C4-2B (cell line): ENCODE measurements at regions not wholly inside any gene's neighbourhood (a gene's known extent, or its start where the extent isn't known, plus 50 kb on each side); places are given as distances from the start of the nearest gene placed in this dataset.

Source experiments
- H3K27ac ChIP-seq: fragments of 450-650 bp; 2 replicates; pipeline ENCODE4 v1.5.1; 2017
- ZFX ChIP-seq: fragments of 450-650 bp; IDR thresholded peaks from 2 replicates; pipeline ENCODE4 v1.6.1; 2017
- TF ChIP-seq, protein P1 (sequence below): fragments of 450-650 bp; conservative IDR thresholded peaks from 2 replicates; pipeline ENCODE4 v1.5.1; 2017; ENCODE audit warnings: mild to moderate bottlenecking

DNA sequence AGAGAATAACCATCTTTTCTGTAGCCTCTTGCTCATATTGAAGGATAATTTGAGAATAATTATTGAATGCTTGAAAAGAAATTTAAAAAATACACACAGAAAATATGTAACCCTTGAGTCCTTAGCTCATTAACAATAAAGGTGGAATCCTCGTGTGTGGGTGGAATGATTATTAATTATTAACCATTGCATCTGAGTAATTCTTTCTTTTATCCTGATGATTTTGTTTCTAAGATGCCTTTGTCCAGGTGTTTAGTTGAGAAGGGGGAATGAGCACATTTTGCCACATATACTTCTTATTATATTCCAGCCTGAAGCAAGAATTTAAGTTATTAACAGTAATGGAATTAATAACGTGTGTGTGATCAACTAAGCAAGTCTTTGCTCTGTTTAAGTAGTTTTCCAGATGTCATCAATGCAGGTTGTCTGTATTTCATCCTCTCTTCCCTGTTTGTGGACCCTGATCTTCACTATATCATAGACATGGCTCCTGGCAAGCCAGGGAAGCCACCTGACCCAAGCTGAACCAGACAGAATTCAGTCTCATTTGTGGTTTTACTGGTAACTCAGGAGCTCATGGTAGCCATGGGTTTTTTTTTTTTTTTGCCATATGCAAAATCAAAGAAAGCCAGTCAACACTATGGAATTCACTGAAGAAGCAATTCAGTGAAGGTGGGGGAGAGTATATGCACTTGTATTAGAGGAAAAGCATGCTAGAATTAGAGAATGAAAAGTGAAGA lies 144.3 kb downstream of the KIF20B start:
- H3K27ac ChIP-seq = no peak overlapping the region
- TF ChIP-seq, protein P1, sequence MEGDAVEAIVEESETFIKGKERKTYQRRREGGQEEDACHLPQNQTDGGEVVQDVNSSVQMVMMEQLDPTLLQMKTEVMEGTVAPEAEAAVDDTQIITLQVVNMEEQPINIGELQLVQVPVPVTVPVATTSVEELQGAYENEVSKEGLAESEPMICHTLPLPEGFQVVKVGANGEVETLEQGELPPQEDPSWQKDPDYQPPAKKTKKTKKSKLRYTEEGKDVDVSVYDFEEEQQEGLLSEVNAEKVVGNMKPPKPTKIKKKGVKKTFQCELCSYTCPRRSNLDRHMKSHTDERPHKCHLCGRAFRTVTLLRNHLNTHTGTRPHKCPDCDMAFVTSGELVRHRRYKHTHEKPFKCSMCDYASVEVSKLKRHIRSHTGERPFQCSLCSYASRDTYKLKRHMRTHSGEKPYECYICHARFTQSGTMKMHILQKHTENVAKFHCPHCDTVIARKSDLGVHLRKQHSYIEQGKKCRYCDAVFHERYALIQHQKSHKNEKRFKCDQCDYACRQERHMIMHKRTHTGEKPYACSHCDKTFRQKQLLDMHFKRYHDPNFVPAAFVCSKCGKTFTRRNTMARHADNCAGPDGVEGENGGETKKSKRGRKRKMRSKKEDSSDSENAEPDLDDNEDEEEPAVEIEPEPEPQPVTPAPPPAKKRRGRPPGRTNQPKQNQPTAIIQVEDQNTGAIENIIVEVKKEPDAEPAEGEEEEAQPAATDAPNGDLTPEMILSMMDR = no peak
- TF ChIP-seq ZFX = no peak

DNA sequence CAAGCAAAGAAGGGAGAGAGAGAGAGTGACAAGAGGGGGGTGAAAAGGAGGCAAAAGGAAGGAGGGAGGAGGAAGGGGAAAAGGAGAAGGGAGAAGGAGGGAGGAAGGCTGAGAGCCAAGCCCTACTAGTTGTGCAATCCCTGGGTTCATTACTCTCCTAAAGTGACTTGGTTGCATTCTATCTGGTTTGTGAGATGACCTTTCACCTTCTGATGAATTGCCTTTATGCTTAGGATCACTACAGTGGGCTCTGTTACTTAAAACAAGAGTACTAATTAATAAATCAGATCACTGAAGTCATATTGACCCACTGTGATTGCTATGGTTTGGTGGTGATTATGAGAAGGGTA lies 144.9 kb downstream of the KIF20B start:
- H3K27ac ChIP-seq = no peak overlapping the region
- TF ChIP-seq, protein P1 = no peak
- TF ChIP-seq ZFX = no peak

DNA sequence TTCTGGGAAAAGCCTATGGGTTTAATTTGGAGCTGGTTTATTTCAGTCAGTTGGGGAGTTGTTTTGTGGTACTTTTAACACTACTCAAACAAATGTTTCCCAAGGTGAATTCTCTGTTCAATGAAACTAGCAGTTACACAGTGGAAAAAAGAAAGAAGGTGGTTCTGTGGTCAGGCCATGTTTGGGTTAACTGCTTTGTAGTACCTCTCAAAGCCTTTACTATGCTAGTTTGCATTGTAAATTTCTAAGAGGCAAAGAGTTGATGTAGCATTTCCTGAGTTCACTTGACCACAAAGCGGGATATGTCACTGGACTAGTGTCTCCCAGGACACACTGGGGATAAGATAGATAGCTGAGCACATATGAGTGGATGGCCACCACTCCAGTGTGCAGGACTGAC lies 145.4 kb downstream of the KIF20B start:
- no peak for TF ChIP-seq ZFX
- TF ChIP-seq, protein P1 = no peak
- H3K27ac ChIP-seq = no peak overlapping the region

DNA sequence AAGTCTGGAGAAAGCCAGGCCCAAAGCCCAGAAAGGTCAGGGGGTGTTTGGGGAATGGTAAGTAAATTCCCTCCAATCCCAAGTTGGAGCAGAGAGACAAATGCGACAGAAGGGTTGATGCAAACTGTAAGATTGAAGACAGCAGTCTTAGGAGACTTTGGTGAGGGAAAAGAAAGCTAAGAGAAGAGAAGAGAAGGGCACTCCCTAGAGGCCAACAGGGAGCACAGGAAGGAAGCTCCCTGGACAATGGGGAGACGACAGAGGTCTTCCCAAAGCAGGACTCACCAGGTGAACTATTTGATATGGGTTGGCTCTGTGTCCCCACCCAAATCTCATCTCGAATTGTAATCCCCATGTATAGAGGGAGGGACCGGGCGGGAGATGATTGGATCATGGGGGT lies 151.5 kb downstream of the KIF20B start:
- no peak for TF ChIP-seq ZFX
- TF ChIP-seq, protein P1 = no peak
- H3K27ac ChIP-seq = no peak overlapping the region

DNA sequence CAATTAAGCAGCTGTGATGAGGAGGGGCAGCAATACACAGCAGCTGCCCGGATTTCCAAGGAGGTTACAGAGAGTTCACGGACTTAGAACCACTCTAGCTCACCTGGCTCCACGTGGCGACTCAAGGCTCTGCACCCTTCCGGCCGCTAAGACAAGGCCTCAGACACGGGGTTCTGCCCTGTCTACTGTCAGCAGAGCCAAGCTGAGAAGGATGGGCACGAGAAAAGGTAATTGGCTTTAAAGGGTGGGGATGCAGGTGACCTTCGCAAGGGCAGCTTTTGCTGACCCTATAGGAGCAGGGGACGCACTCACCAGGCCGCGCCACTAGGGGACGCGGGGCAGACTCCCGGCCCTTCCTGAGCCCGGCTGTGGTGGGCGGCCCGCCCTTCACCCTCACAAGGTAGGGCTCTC lies 152.4 kb downstream of the KIF20B start:
- no peak for TF ChIP-seq ZFX
- TF ChIP-seq, protein P1 = 0 out of 2 replicates have a peak, but pooled peaks have one; percentile 13
- H3K27ac ChIP-seq = no peak overlapping the region

DNA sequence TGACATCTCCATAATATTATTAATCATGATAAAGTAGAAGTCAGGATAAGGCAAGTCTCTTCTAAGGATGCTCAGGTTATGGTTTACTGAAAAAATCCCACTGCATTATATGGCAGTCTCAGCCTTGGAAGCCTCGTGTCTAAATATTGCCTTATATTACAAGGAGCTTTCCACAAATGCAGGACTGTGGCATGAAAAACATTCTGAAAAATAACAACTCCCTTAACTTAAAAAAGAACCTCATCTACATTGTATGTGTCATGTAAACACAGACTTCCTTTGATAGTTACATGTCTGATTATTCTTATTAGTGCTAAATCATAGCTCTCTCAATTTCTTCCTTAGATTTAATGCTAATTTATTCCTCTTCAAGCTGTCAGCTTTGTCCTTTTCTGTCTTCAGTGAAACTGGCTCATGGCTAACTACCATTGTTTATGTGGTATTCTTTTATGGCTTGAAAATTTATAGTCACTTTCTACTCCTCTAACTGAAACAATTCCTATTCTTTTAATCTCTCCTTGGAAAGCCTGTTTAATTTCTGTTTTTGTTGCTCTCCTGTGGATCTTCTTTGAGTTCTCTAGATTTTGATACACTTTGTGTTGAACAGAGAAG lies 156.1 kb downstream of the KIF20B start:
- TF ChIP-seq, protein P1 = no peak
- TF ChIP-seq ZFX = no peak
- H3K27ac ChIP-seq = no peak overlapping the region

DNA sequence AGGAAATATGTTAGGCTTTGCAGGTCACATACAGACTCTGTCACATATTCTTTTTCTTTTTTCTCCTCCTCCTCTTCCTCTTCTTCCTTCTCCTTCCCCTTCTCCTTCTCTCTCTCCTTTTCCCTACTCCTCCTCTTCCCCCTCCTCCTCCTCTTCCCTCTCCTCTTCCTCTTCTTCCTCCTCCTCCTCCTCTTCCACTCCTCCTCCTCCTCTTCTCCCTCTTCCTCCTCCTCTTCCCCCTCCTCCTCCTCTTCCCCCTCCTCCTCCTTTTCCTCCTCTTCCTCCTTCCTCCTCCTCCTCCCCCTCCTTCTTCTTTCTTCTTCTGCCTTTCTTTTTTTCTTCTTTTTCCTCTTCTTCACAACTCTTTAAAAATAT lies 159.8 kb downstream of the KIF20B start:
- TF ChIP-seq, protein P1 = no peak
- no peak for TF ChIP-seq ZFX
- no peak overlapping the region for H3K27ac ChIP-seq
